Stimulated activated CD4-positive, alpha-beta T cell treated with anti-CD3 and anti-CD28 coated beads, Interleukin-2, amount 100 ng/mL, for 48 hours (primary cell): ENCODE measurements at regions not wholly inside any gene's neighbourhood (a gene's known extent, or its start where the extent isn't known, plus 50 kb on each side); places are given as distances from the start of the nearest gene placed in this dataset.
"Not testable (repeated sequence)": the region's sequence is repeated elsewhere in the genome, so short reads cannot be mapped to it uniquely, and the experiment has no call there.

Source experiments
- DNase-seq, 2 donors: peaks; one replicate each; pipeline ENCODE4 v3.0.0-alpha.2; 2020

- no peak for DNase-seq
Measured at GRCh38 chr5:99879791-99880511, 655.2 kb upstream of the FAM174A start.

GRCh38 chr5:99878830-99879229 lies 656.3 kb upstream of the FAM174A start:
- no peak for DNase-seq

GRCh38 chr5:99866740-99867139 lies 668.4 kb upstream of the FAM174A start:
- no peak for DNase-seq

- DNase-seq: no peak
Measured at GRCh38 chr5:99865159-99865558, 670.0 kb upstream of the FAM174A start.

- DNase-seq: no peak
Measured at GRCh38 chr5:99835791-99836190, 699.4 kb upstream of the FAM174A start.

GRCh38 chr5:99827136-99827535 lies 708.0 kb upstream of the FAM174A start:
- DNase-seq: no peak

- DNase-seq: no peak
Measured at GRCh38 chr5:99817796-99818195, 717.4 kb upstream of the FAM174A start.

GRCh38 chr5:99814321-99815063 lies 720.7 kb upstream of the FAM174A start:
- DNase-seq: no peak

GRCh38 chr5:99808657-99809230 lies 726.4 kb upstream of the FAM174A start:
- DNase-seq: no peak

GRCh38 chr5:99807346-99807745 lies 727.8 kb upstream of the FAM174A start:
- DNase-seq: no peak

GRCh38 chr5:99795031-99795430 lies 740.1 kb upstream of the FAM174A start:
- no peak for DNase-seq

GRCh38 chr5:99788482-99788881 lies 746.7 kb upstream of the FAM174A start:
- DNase-seq: no peak

- DNase-seq: no peak
Measured at GRCh38 chr5:99775189-99775588, 760.0 kb upstream of the FAM174A start.

- no peak for DNase-seq
Measured at GRCh38 chr5:99773290-99773689, 761.9 kb upstream of the FAM174A start.

GRCh38 chr5:99771296-99771695 lies 763.9 kb upstream of the FAM174A start:
- no peak for DNase-seq

GRCh38 chr5:99765011-99765410 lies 770.2 kb upstream of the FAM174A start:
- DNase-seq: no peak

- DNase-seq: no peak
Measured at GRCh38 chr5:99763021-99763774, 772.0 kb upstream of the FAM174A start.

GRCh38 chr5:99747342-99747741 lies 787.8 kb upstream of the FAM174A start:
- DNase-seq: no peak

GRCh38 chr5:99733146-99733545 lies 802.0 kb upstream of the FAM174A start:
- DNase-seq: not testable (repeated sequence)

- not testable (repeated sequence) for DNase-seq
Measured at GRCh38 chr5:99730653-99731052, 801.8 kb upstream of the CHD1 start.

GRCh38 chr5:99724732-99725290 lies 796.0 kb upstream of the CHD1 start:
- no peak for DNase-seq

- no peak for DNase-seq
Measured at GRCh38 chr5:99721506-99721905, 792.7 kb upstream of the CHD1 start.

- DNase-seq: no peak
Measured at GRCh38 chr5:99715921-99716320, 787.1 kb upstream of the CHD1 start.
